GM10266 (cell line): ENCODE measurements at regions not wholly inside any gene's neighbourhood (a gene's known extent, or its start where the extent isn't known, plus 50 kb on each side); places are given as distances from the start of the nearest gene placed in this dataset.

Experiments used
- DNase-seq: peaks from one replicate; pipeline ENCODE4 v3.0.0; 2012; ENCODE audit errors: extremely low spot score
- TF ChIP-seq, protein P1 (sequence below): IDR thresholded peaks from 2 replicates; pipeline ENCODE4 v1.5.1; 2012; ENCODE audit warnings: mild to moderate bottlenecking, low read depth; ENCODE audit not compliant: control insufficient read depth, insufficient read depth; ENCODE audit errors: missing control alignments

DNA sequence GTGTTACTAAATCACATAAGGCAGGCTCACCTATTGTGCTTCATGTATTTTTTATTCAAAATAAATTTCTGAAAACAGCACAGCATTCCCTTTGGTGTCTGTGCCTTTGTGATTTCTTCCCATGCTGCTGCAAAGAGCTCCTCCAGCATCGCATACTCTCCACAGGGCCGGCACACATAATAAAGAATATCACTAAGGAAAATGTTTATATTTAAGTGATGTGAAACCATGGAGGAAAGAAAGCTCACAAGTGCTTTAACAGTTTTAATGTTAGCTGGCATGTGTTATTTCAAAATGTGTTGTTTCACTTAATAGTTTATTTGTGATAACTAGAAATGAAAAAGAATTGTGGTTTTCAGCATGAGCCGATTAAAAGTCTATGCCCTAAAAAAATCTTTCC lies 241.3 kb upstream of the ANO3 start:
- DNase-seq = no peak

DNA sequence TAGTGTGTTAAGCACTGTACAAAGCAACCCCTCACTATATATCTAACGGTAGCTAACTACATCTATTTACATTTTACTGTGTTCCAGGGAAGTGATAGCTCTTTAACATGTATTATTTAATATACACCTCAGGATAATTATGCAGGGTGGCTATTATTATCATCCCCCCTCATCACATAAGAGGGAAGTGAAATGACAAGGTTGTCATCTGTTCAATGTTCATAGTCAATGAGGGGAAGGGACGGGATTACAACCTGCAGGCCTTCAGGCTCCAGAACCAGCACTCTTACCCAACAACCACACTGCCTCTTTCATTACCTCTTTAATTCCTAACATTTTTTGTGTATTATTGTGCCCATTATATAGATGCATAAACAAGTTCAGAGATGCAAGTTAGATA lies 238.7 kb upstream of the ANO3 start:
- TF ChIP-seq, protein P1, sequence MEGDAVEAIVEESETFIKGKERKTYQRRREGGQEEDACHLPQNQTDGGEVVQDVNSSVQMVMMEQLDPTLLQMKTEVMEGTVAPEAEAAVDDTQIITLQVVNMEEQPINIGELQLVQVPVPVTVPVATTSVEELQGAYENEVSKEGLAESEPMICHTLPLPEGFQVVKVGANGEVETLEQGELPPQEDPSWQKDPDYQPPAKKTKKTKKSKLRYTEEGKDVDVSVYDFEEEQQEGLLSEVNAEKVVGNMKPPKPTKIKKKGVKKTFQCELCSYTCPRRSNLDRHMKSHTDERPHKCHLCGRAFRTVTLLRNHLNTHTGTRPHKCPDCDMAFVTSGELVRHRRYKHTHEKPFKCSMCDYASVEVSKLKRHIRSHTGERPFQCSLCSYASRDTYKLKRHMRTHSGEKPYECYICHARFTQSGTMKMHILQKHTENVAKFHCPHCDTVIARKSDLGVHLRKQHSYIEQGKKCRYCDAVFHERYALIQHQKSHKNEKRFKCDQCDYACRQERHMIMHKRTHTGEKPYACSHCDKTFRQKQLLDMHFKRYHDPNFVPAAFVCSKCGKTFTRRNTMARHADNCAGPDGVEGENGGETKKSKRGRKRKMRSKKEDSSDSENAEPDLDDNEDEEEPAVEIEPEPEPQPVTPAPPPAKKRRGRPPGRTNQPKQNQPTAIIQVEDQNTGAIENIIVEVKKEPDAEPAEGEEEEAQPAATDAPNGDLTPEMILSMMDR = no peak
- no peak for DNase-seq

More for the DNA sequence above, 241.3 kb upstream of the ANO3 start:
- TF ChIP-seq, protein P1 = no peak

DNA sequence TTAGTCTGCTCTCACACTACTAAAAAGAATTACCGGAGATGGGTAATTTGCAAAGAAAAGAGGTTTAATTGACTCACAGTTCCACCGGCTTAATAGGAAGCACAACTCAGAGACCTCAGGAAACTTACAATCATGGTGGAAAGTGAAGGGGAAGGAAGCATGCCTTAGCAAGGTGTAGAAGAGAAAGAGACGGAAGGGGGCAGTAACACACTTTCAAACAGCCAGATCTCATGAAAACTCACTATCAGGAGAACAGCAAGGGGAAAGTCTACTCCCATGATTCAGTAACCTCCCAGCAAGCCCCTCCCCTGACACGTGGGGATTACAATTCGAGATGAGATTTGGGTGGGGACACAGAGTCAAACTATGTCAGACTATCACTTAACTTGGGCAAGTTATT lies 236.6 kb upstream of the ANO3 start:
- no peak for DNase-seq
- TF ChIP-seq, protein P1 = no peak

DNA sequence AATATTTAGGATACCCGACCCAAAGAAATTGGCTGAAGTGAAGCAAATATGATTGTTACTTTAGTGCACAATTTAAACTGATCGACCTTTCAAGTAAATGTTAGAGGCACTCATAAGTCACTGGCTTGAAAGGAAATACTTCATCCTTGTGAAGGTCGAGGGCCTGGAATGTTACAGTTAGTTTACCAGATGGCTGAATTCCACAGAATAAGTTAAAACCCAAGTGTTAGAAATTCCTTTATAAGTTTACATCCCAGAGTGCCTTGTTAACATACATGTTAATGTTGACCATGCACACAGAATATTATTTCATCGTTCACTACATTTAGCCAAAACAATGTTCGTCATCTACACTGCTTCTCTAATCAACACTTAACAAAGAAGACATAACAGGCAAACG lies 235.5 kb upstream of the ANO3 start:
- TF ChIP-seq, protein P1 = no peak
- no peak for DNase-seq

DNA sequence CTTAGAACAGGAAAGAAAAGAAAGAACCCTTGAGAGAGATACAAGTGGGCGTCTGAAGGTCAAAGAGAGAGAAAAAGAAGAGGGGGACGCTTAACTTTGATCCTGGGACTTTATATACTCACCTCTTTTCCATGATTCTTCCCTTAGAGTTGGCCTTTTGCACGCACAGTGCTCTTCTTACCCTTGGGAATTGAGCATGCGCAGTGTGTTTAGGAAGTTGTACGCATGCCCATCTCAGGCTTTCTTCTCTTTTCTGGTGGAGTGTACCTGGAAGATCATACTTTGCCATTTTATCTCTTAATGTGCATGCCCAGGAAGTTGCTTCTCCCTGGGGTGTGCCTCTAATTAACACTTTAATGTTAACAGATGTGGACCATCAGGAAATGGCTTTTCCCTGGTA lies 229.6 kb upstream of the ANO3 start:
- DNase-seq = no peak
- TF ChIP-seq, protein P1 = no peak

DNA sequence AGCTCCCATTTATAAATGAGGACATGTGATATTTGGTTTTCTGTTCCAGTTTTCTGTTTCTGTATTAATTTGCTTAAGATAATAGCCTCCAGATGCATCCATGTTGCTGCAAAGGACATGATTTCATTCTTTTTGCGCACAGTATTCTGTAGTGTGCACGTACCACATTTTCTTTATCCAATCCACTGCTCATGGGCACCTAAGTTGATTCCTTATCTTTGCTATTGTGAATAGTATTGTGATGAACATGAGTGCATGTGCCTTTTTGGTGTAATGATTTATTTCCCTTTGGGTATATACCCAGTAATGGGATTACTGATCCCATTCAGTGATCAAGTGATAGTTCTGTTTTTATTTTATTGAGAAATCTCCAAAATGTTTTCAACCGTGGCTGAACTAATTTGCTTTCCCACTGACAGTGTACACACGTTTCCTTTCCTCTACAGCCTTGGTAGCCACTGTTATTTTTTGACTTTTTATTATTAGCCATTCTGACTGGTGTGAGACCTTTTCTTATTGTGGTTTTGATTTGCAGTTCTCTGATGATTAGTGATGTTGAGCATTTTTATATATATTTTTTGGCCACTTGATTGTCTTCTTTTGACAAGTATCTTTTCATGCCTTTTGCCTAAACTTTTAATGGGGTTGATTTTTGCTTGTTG lies 226.0 kb upstream of the ANO3 start:
- no peak for DNase-seq
- TF ChIP-seq, protein P1 = no peak

DNA sequence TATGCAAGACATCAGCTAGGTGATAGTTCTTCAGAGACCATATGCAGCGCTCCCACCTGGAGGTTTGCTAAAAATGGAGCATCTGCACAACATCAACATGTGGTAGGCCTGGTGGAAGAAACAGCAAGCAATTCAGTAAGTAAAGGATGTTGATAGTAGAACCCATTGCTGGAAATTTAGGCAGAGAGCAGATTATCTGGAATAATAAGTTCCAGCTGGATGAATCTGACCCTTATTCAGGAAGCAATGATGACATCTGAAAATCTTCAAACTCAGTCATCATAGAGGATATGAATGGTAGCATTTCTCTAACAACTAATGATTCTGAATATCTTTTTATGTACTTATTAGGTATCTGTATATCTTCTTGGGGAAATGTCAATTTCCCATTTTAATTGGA lies 225.2 kb upstream of the ANO3 start:
- TF ChIP-seq, protein P1 = no peak
- DNase-seq = no peak
